AG04450 (cell line): ENCODE measurements at regions not wholly inside any gene's neighbourhood (a gene's known extent, or its start where the extent isn't known, plus 50 kb on each side); places are given as distances from the start of the nearest gene placed in this dataset.

Source experiments
- CTCF ChIA-PET: fragments of 300-600, 350-600 bp; formaldehyde crosslinking; extraction: SDS; loops from one replicate; lab custom pipeline; 2022; ENCODE audit warnings: antibody characterized with exemption, inconsistent platforms; lab: Charles Lee
- POLR2A ChIA-PET: fragments of 350-600 bp; formaldehyde crosslinking; extraction: SDS; loops from one replicate; lab custom pipeline; 2021; ENCODE audit warnings: antibody characterized with exemption, inconsistent platforms; lab: Yijun Ruan, JAX
- DNase-seq: peaks from one replicate; pipeline ENCODE4 v3.0.0-alpha.2; 2011; ENCODE audit warnings: low read depth, low spot score
- H3K27ac ChIP-seq: one replicate; pipeline ENCODE4 v1.5.1; 2012; ENCODE audit warnings: low read depth, low read length, control low read depth
- H3K27me3 ChIP-seq: one replicate; pipeline ENCODE4 v1.6.0; 2012; ENCODE audit warnings: low read length; ENCODE audit not compliant: control insufficient read depth, insufficient read depth
- H3K4me3 ChIP-seq: 2 replicates; pipeline ENCODE4 v1.5.1; 2011; ENCODE audit warnings: mild to moderate bottlenecking, low read depth, low read length, control low read depth
- H3K9me3 ChIP-seq: 2 replicates; pipeline ENCODE4 v1.5.1; 2012; ENCODE audit warnings: low read length; ENCODE audit not compliant: control insufficient read depth, insufficient read depth
- CTCF ChIP-seq: IDR thresholded peaks from 2 replicates; pipeline ENCODE4 v1.5.1; 2011; ENCODE audit warnings: low read depth, low read length, control low read depth, inconsistent platforms

GRCh38 chr2:36069074-36069473 lies 286.5 kb upstream of the CRIM1 start:
- Histone ChIP-seq H3K9me3 (no peaks in the 10 kb centered on the region), H3K4me3 (no peak overlapping the region), H3K27ac (no peak overlapping the region), H3K27me3 (no peaks in the 10 kb centered on the region)
- TF ChIP-seq CTCF: no peak
- ChIA-PET POLR2A (no interaction called here), CTCF (no interaction called here)
- no peak for DNase-seq

- no peak for DNase-seq
- H3K9me3 ChIP-seq: no peaks in the 10 kb centered on the region
- CTCF ChIA-PET: no interaction called here
- no peak overlapping the region for H3K27ac ChIP-seq
- no peaks in the 10 kb centered on the region for H3K27me3 ChIP-seq
- POLR2A ChIA-PET: no interaction called here
- H3K4me3 ChIP-seq: no peak overlapping the region
- no peak for TF ChIP-seq CTCF
Measured at GRCh38 chr2:36068086-36068485, 287.5 kb upstream of the CRIM1 start.

GRCh38 chr2:36060133-36060532 lies 295.4 kb upstream of the CRIM1 start:
- no peaks in the 10 kb centered on the region for H3K27me3 ChIP-seq
- ChIA-PET CTCF (interaction anchor here (0.6 kb wide), 1 partner anchor 387 kb away, joined by 6 read pairs; no protein-coding TSS in a partner anchor), POLR2A (no interaction called here)
- no peak for TF ChIP-seq CTCF
- no peaks in the 10 kb centered on the region for H3K9me3 ChIP-seq
- H3K4me3 ChIP-seq: no peak overlapping the region
- no peak overlapping the region for H3K27ac ChIP-seq
- DNase-seq: no peak

GRCh38 chr2:36059691-36060090 lies 295.9 kb upstream of the CRIM1 start:
- no peak overlapping the region for H3K27ac ChIP-seq
- no peak overlapping the region for H3K4me3 ChIP-seq
- POLR2A ChIA-PET: no interaction called here
- H3K27me3 ChIP-seq: no peaks in the 10 kb centered on the region
- H3K9me3 ChIP-seq: no peaks in the 10 kb centered on the region
- TF ChIP-seq CTCF: no peak
- no peak for DNase-seq
- CTCF ChIA-PET: no interaction called here

- ChIA-PET POLR2A (no interaction called here), CTCF (no interaction called here)
- DNase-seq: no peak
- Histone ChIP-seq H3K27ac (no peak overlapping the region), H3K4me3 (no peak overlapping the region), H3K9me3 (no peaks in the 10 kb centered on the region), H3K27me3 (no peaks in the 10 kb centered on the region)
- TF ChIP-seq CTCF: no peak
Measured at GRCh38 chr2:36058953-36059352, 296.6 kb upstream of the CRIM1 start.
